CD14-positive monocyte (primary cell): ENCODE measurements at regions not wholly inside any gene's neighbourhood (a gene's known extent, or its start where the extent isn't known, plus 50 kb on each side); places are given as distances from the start of the nearest gene placed in this dataset.

Experiments used
- DNase-seq, 3 donors: peaks; one replicate each; pipeline ENCODE4 v3.0.0-alpha.2; 2011 to 2022
- H2AFZ ChIP-seq: 2 replicates; pipeline ENCODE4 v1.6.0; 2012; ENCODE audit warnings: mild to moderate bottlenecking, low read depth, low read length, inconsistent platforms; ENCODE audit not compliant: insufficient read depth, poor library complexity, severe bottlenecking
- H3K27ac ChIP-seq, 2 donors: 1 replicate in 1 of 2; 2 replicates in 1 of 2; pipeline ENCODE4 v1.5.1; 2012 to 2013; ENCODE audit warnings: low read length in 2 of 2, control low read depth in 1 of 2, inconsistent platforms in 1 of 2, low read depth in 1 of 2, mild to moderate bottlenecking in 1 of 2
- H3K27me3 ChIP-seq, 2 donors: one replicate each; pipeline versions ENCODE4 v1.6.0 to v1.6.1; 2011 to 2013; ENCODE audit warnings: low read length in 2 of 2; ENCODE audit not compliant: control insufficient read depth in 2 of 2, insufficient read depth in 2 of 2
- H3K36me3 ChIP-seq, 2 donors: replicated peaks in 1 of 2; 1 replicate in 1 of 2; 2 replicates in 1 of 2; pipeline versions ENCODE4 v1.5.1 to v1.6.1; 2012 to 2013; ENCODE audit warnings: low read length in 2 of 2, control low read depth in 1 of 2, inconsistent platforms in 1 of 2, mild to moderate bottlenecking in 1 of 2; ENCODE audit not compliant: insufficient read depth in 2 of 2, control insufficient read depth in 1 of 2
- H3K4me1 ChIP-seq, 2 donors: 1 replicate in 1 of 2; 2 replicates in 1 of 2; pipeline versions ENCODE4 v1.5.1 to v1.6.1; 2012 to 2013; ENCODE audit warnings: low read length in 2 of 2, control low read depth in 1 of 2, inconsistent platforms in 1 of 2, mild to moderate bottlenecking in 1 of 2, moderate library complexity in 1 of 2; ENCODE audit not compliant: insufficient read depth in 2 of 2, control insufficient read depth in 1 of 2
- H3K4me2 ChIP-seq: replicated peaks from 2 replicates; pipeline ENCODE3; 2012; ENCODE audit warnings: low read length, moderate library complexity, mild to moderate bottlenecking; ENCODE audit not compliant: poor library complexity, severe bottlenecking; ENCODE audit errors: extremely low read depth
- H3K4me3 ChIP-seq, 3 experiments: fragments of 200-600 bp in 1 of 3; sonication (generic) in 1 of 3; replicated peaks in 1 of 3; 1 replicate in 2 of 3; 2 replicates in 1 of 3; pipeline ENCODE4 v1.5.1; 2011 to 2013; ENCODE audit warnings: low read length in 3 of 3, mild to moderate bottlenecking in 3 of 3, control low read depth in 2 of 3, low read depth in 2 of 3, inconsistent platforms in 1 of 3, moderate library complexity in 1 of 3
- H3K79me2 ChIP-seq: 2 replicates; pipeline ENCODE4 v1.6.0; 2012; ENCODE audit warnings: mild to moderate bottlenecking, control low read depth, inconsistent platforms, low read length, moderate library complexity; ENCODE audit not compliant: insufficient read depth
- H3K9ac ChIP-seq: 2 replicates; pipeline ENCODE4 v1.6.0; 2017; ENCODE audit warnings: low read length, mild to moderate bottlenecking; ENCODE audit not compliant: insufficient read depth, poor library complexity, severe bottlenecking
- H3K9me3 ChIP-seq, 2 donors: replicated peaks in 1 of 2; 1 replicate in 1 of 2; 2 replicates in 1 of 2; pipeline versions ENCODE4 v1.5.1 to v1.6.1; 2012 to 2013; ENCODE audit warnings: low read length in 2 of 2, control low read depth in 1 of 2; ENCODE audit not compliant: control insufficient read depth in 1 of 2, insufficient read depth in 1 of 2
- H4K20me1 ChIP-seq: 2 replicates; pipeline ENCODE4 v1.6.0; 2012; ENCODE audit warnings: mild to moderate bottlenecking, low read length, control low read depth, moderate library complexity; ENCODE audit not compliant: insufficient read depth
- H3K27ac Mint-ChIP-seq, 7 donors: one replicate each; pipeline ENCODE4 v1.8.0; 2020; ENCODE audit warnings: mild to moderate bottlenecking in 7 of 7, mixed read lengths in 7 of 7, moderate library complexity in 6 of 7, inconsistent platforms in 2 of 7
- H3K27me3 Mint-ChIP-seq, 3 donors: one replicate each; pipeline ENCODE4 v1.8.0; 2021 to 2022; ENCODE audit warnings: low read depth in 3 of 3, mild to moderate bottlenecking in 3 of 3, mixed read lengths in 3 of 3, moderate library complexity in 3 of 3, inconsistent platforms in 1 of 3
- H3K36me3 Mint-ChIP-seq, 2 donors: one replicate each; pipeline ENCODE4 v1.8.0; 2020; ENCODE audit warnings: mixed read lengths in 2 of 2, inconsistent platforms in 1 of 2, mild to moderate bottlenecking in 1 of 2
- H3K4me1 Mint-ChIP-seq: one replicate; pipeline ENCODE4 v1.8.0; 2020; ENCODE audit warnings: mild to moderate bottlenecking, mixed read lengths
- H3K4me3 Mint-ChIP-seq, 2 donors: one replicate each; pipeline ENCODE4 v1.8.0; 2020; ENCODE audit warnings: mild to moderate bottlenecking in 2 of 2, mixed read lengths in 2 of 2, moderate library complexity in 1 of 2
- H3K9me3 Mint-ChIP-seq, 7 donors: one replicate each; pipeline ENCODE4 v1.8.0; 2020 to 2022; ENCODE audit warnings: mixed read lengths in 7 of 7, mild to moderate bottlenecking in 6 of 7, moderate library complexity in 6 of 7, inconsistent platforms in 2 of 7
- CTCF ChIP-seq: fragments of 200-600 bp; IDR thresholded peaks from one replicate; pipeline ENCODE4 v1.8.0; 2022; ENCODE audit warnings: antibody characterized with exemption, mild to moderate bottlenecking
- WGBS: methylation state at CpG from one replicate; pipeline ENCODE4 v1.1.5; 2013; ENCODE audit warnings: missing lambda C conversion rate; ENCODE audit not compliant: insufficient coverage; 5-methylcytosine and 5-hydroxymethylcytosine counted together
- intact Hi-C, 2 donors: fragments of 100-400 bp; cut with micrococcal nuclease; formaldehyde crosslinking; loops; one replicate each; pipeline versions ENCODE4 v1.15.0 to v1.15.1; 2023

GRCh38 chrX:110454336-110454735, 95.7 kb downstream of the RTL9 start:
- 84% methylated on average over 3 of the region's 7 CpGs for WGBS
- H3K4me3 Mint-ChIP-seq, result no peak overlapping the region
- no peaks in the 10 kb centered on the region for H3K4me1 Mint-ChIP-seq
- Histone ChIP-seq H3K27me3 (no peaks in the 10 kb centered on the region), H3K4me2 (no peak overlapping the region), H3K4me3 (no peak overlapping the region), H3K4me1 (no peaks in the 10 kb centered on the region), H3K27ac (no peak overlapping the region), H4K20me1 (no peaks in the 10 kb centered on the region), H3K9me3 (no peaks in the 10 kb centered on the region), H3K9ac (no peak overlapping the region), H3K36me3 (no peaks in the 10 kb centered on the region), H3K79me2 (no peaks in the 10 kb centered on the region), H2AFZ (no peak overlapping the region)
- no peak overlapping the region for H3K27ac Mint-ChIP-seq
- H3K9me3 Mint-ChIP-seq, result peaks cover 0 to 4% (median 0%) of the 10 kb centered on the region in 7 donors
- no peak for TF ChIP-seq CTCF
- peaks cover 3 to 16% (median 11%) of the 10 kb centered on the region in 3 donors for H3K27me3 Mint-ChIP-seq
- H3K36me3 Mint-ChIP-seq, result no peaks in the 10 kb centered on the region
- intact Hi-C loops, result no loop called here
- no peak for DNase-seq

GRCh38 chrX:110462957-110463356, 104.3 kb downstream of the RTL9 start:
- intact Hi-C loops, result no loop called here
- Histone ChIP-seq H3K9me3 (no peaks in the 10 kb centered on the region), H3K79me2 (no peaks in the 10 kb centered on the region), H3K4me1 (no peaks in the 10 kb centered on the region), H3K4me2 (no peak overlapping the region), H3K9ac (no peak overlapping the region), H3K27me3 (no peaks in the 10 kb centered on the region), H2AFZ (no peak overlapping the region), H3K36me3 (no peaks in the 10 kb centered on the region), H4K20me1 (no peaks in the 10 kb centered on the region), H3K4me3 (no peak overlapping the region), H3K27ac (no peak overlapping the region)
- Mint-ChIP-seq H3K4me3 (no peak overlapping the region), H3K27ac (no peak overlapping the region), H3K4me1 (no peaks in the 10 kb centered on the region), H3K9me3 (peaks cover 0 to 2% (median 0%) of the 10 kb centered on the region in 7 donors), H3K27me3 (peaks cover 0 to 7% (median 4%) of the 10 kb centered on the region in 3 donors), H3K36me3 (no peaks in the 10 kb centered on the region)
- no peak for DNase-seq
- TF ChIP-seq CTCF, result no peak
